Spinal cord (tissue), 9 donors: ENCODE measurements at regions not wholly inside any gene's neighbourhood (a gene's known extent, or its start where the extent isn't known, plus 50 kb on each side); places are given as distances from the start of the nearest gene placed in this dataset.
"Not testable (repeated sequence)": the region's sequence is repeated elsewhere in the genome, so short reads cannot be mapped to it uniquely, and the experiment has no call there.

ENCODE experiments used
- DNase-seq, 6 donors: peaks; one replicate each; pipeline versions ENCODE4 v3.0.0 to v3.0.0-alpha.2; 2013 to 2015; ENCODE audit warnings: low spot score in 6 of 6, low read depth in 4 of 6
- H3K27ac ChIP-seq: one replicate; pipeline ENCODE4 v1.5.1; 2013; ENCODE audit warnings: low read depth, low read length, control low read depth
- H3K27me3 ChIP-seq: one replicate; pipeline ENCODE4 v1.6.1; 2013; ENCODE audit warnings: low read length; ENCODE audit not compliant: control insufficient read depth, insufficient read depth
- H3K36me3 ChIP-seq: one replicate; pipeline ENCODE4 v1.6.1; 2013; ENCODE audit warnings: low read length; ENCODE audit not compliant: control insufficient read depth, insufficient read depth
- H3K4me1 ChIP-seq: one replicate; pipeline ENCODE4 v1.6.1; 2013; ENCODE audit warnings: low read length; ENCODE audit not compliant: control insufficient read depth, insufficient read depth
- H3K4me3 ChIP-seq: one replicate; pipeline ENCODE4 v1.5.1; 2013; ENCODE audit warnings: low read depth, low read length, control low read depth
- H3K9me3 ChIP-seq: one replicate; pipeline ENCODE4 v1.6.1; 2013; ENCODE audit warnings: low read length; ENCODE audit not compliant: control insufficient read depth, insufficient read depth
- WGBS: methylation state at CpG from one replicate; pipeline ENCODE4 v1.1.5; 2013; ENCODE audit warnings: missing lambda C conversion rate; ENCODE audit not compliant: insufficient coverage; 5-methylcytosine and 5-hydroxymethylcytosine counted together
- donor health status: healthy.

DNA sequence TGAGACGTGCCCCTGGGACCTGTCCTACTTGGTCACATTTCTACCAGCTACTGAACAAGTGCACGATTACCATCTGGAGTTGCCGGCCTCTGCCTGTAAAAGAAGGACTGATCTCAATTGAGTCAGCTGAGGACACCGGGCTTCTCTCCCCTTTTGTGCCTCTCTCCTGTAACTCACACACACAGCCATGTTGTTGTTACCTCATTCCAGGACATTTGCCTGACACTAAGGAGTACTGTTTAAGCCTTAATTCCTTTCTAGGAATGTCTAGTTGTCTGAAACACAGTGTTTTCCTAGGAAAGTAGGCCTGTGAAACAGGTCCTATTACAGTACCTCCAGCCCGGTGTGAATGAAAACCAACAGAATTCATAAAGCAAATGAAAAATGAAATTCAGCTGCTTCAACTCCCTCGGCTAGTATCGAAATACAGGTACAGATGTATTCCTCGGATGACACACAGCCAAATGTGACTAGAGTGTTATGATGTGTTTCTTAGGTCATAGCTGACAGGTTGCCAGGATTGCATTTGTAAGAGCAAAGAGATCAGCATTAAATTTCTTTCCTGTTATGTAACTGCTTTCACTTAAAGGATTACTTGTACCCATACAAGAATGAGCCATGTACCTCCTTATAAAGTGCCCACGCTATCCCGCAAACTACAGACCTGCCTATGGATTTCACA, 152.0 kb upstream of the IRS2 start:
- no peaks in the 10 kb centered on the region for H3K36me3 ChIP-seq
- no peaks in the 10 kb centered on the region for H3K27me3 ChIP-seq
- H3K27ac ChIP-seq = no peak overlapping the region
- no peaks in the 10 kb centered on the region for H3K9me3 ChIP-seq
- H3K4me1 ChIP-seq = no peaks in the 10 kb centered on the region
- 80% methylated on average over 4 of the region's 10 CpGs for WGBS
- H3K4me3 ChIP-seq = no peak overlapping the region
- peak in 1 of 6 donors; percentile 15 for DNase-seq

DNA sequence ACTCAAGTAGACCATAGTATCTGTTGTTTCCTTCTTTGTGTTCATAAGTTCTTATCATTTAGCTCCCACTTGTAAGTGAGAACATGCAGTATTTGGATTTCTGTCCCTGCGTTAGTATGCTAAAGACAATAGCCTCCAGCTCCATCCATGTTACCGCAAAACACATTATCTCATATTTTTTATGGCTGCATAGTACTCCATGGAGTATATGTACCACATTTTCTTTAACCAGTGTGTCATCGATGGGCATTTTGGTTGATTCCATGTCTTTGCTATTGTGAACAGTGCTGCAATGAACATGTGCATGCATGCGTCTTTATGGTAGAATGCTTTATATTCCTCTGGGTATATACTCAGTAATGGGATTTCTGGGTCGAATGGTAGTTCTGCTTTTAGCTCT, 148.1 kb upstream of the IRS2 start:
- not testable (repeated sequence) for H3K4me3 ChIP-seq, H3K27me3 ChIP-seq, DNase-seq, H3K27ac ChIP-seq, H3K9me3 ChIP-seq, H3K4me1 ChIP-seq, H3K36me3 ChIP-seq
- WGBS = no CpG with 5 or more reads among the region's 5 CpGs

DNA sequence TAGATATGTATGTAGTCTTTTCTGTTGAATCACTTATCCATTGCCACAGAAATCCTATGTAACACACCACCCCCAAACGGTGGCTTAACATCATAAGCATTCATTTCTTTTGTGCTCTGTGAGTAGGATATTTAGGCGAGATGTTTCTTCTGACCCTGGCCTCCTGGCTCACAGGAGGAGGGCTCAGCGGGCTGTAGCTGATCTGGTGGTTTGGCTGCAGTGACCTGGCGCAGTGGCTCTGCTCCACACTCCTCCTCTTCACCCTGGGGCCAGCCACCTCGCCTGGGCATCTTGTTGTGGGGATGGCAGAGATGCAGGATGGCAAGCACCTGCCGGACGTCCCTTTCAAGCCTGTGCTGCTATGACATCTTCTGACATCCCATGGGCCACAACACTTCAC, 147.1 kb upstream of the IRS2 start:
- DNase-seq = peak in 2 of 6 donors; percentile 6 to 16
- H3K36me3 ChIP-seq = no peaks in the 10 kb centered on the region
- no peaks in the 10 kb centered on the region for H3K4me1 ChIP-seq
- no peak overlapping the region for H3K27ac ChIP-seq
- H3K9me3 ChIP-seq = no peaks in the 10 kb centered on the region
- no peak overlapping the region for H3K4me3 ChIP-seq
- 89% methylated on average over 3 of the region's 7 CpGs for WGBS
- no peaks in the 10 kb centered on the region for H3K27me3 ChIP-seq

DNA sequence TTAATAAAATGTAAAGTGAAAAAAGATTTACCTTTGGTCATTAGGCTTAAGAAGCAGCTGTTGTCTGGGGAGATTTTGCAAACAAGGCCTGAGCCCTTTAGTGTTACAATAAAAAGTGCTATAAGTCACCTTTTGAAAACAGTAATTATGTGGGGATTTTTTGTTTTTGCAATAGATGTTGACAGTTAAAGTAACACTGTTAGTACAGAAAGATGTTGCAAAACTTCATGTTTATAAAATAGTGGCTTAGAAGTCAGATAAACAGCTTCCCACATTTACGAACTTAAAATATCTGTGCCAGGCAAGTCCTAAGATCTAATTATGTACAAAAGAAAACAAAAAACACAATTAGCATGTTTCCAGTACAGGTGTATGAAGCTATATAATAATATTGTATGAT, 138.0 kb upstream of the IRS2 start:
- H3K27me3 ChIP-seq = no peaks in the 10 kb centered on the region
- H3K36me3 ChIP-seq = no peaks in the 10 kb centered on the region
- WGBS = no CpG with 5 or more reads among the region's 1 CpG
- no peaks in the 10 kb centered on the region for H3K9me3 ChIP-seq
- no peak overlapping the region for H3K4me3 ChIP-seq
- DNase-seq = no peak
- no peaks in the 10 kb centered on the region for H3K4me1 ChIP-seq
- no peak overlapping the region for H3K27ac ChIP-seq

- Histone ChIP-seq H3K27ac (no peak overlapping the region), H3K36me3 (no peaks in the 10 kb centered on the region), H3K4me3 (no peak overlapping the region), H3K4me1 (peaks cover 5% of the 10 kb centered on the region), H3K27me3 (no peaks in the 10 kb centered on the region), H3K9me3 (no peaks in the 10 kb centered on the region)
- no CpG with 5 or more reads among the region's 2 CpGs for WGBS
- no peak for DNase-seq
Observed at GRCh38 chr13:109922518-109922917, 136.1 kb upstream of the IRS2 start.

DNA sequence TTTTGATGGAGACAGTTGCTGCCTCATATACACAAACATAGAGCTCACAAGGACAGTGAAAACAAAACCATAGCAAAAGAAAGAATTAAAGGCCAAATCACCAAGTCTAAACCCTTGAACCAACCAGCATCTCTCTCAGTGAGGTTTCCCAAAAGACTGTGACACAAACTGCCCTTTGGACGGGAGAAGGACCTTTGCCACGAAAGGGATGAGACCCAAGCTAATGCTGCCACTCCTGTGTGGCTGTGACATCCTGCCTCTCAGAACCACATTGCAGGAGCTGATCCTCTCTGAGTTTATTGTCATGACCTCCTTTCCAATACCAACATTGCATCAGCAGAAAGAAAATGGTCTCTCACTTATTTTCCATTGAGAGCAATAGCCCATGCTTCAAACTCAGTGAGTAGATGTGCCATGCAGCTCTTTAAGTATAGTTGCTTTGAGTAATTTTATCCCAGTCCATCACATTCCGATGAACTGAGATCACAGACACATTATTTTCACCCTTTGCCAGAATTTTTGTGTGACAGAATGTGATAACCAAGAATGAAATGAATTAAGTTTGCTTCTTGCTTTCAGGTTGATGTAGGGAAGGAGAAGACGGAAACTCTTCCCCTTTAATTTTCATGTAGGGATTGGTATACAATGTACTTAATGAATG, 133.5 kb upstream of the IRS2 start:
- Histone ChIP-seq H3K27ac (no peak overlapping the region), H3K9me3 (no peaks in the 10 kb centered on the region), H3K27me3 (no peaks in the 10 kb centered on the region), H3K36me3 (no peaks in the 10 kb centered on the region), H3K4me3 (no peak overlapping the region), H3K4me1 (peaks cover 5% of the 10 kb centered on the region)
- 100% methylated on average over 2 of the region's 4 CpGs for WGBS
- DNase-seq = no peak

DNA sequence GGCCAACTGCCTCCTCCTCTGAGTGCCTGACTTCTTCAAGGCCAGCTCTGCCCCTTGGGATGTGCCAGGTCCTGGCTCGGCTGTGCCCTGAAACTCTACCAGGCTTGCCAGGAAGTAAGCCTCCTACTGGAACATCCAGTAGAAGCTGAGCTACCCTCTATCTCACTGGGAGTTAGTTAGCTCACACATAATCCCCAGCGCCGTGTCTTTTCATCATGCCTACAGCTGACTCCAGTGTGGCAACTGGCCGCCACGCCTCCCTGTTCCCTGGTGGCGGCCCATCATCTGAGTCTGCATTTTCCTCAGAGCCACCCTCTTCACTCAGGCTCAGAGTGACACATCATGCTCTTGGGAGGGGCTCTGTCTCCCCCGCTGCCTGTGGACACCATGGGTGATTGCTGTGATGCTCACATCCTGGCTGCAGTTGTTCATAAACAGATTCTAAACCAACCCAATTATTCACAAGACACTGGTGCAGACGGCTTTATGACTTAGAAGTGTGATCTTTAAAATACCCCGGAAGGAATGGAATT, 131.9 kb upstream of the IRS2 start:
- Histone ChIP-seq H3K4me3 (no peak overlapping the region), H3K9me3 (no peaks in the 10 kb centered on the region), H3K36me3 (no peaks in the 10 kb centered on the region), H3K4me1 (peaks cover 5% of the 10 kb centered on the region), H3K27me3 (no peaks in the 10 kb centered on the region), H3K27ac (no peak overlapping the region)
- 83% methylated on average over 7 of the region's 9 CpGs for WGBS
- peak in 1 of 6 donors; percentile 15 for DNase-seq

DNA sequence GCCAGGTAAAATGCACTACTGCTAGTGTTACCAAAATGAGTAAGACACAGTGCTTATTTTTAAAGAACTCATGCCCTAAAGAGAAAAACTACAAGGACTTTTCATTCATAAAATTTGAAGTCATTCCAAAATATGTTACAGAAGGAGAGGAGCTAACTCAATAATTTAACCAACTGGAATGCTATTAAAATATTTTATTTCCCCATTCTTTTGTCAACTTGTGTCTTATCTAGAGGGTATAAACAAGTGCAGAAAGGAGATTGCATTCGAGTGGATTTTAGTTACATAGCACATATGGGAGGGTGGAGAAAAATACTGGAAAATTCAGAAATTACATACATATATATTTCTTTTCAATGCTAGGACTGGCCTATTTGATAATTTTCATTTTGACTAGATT, 131.0 kb upstream of the IRS2 start:
- no peaks in the 10 kb centered on the region for H3K27me3 ChIP-seq
- no peak for DNase-seq

DNA sequence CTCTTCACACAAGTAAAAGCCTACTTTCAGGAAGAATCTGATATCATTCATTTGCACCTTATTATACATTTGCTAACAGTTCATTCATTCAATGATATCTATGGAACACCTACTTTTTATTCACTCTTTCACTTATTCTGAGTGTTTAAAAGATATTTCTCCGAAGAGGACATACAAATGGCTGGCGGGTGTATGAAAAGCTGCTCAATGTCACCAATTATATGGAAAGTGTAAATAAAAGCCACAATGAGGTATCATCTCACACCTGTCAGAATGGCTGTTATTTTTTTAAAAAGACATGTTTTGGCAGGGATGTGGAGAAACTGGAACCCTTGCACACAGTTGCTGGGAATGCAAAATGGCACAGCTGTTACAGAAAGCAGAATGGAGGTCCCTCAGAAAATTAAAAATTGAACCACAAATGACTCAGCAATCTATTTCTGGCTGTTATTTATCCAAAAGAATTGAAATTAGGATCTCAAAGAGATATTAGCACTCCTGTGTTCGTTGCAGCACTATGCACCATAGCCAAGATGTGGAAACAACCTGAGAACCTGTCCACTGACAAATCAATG, 127.6 kb upstream of the IRS2 start:
- Histone ChIP-seq H3K36me3 (no peaks in the 10 kb centered on the region), H3K9me3 (no peaks in the 10 kb centered on the region), H3K27me3 (no peaks in the 10 kb centered on the region), H3K27ac (no peak overlapping the region), H3K4me3 (no peak overlapping the region), H3K4me1 (peaks cover 5% of the 10 kb centered on the region)
- 100% methylated on average over 1 of the region's 3 CpGs for WGBS
- DNase-seq = no peak

More for the DNA sequence above, 131.0 kb upstream of the IRS2 start:
- Histone ChIP-seq H3K9me3 (no peaks in the 10 kb centered on the region), H3K4me1 (peaks cover 5% of the 10 kb centered on the region), H3K36me3 (no peaks in the 10 kb centered on the region), H3K27ac (no peak overlapping the region), H3K4me3 (no peak overlapping the region)
- WGBS = no CpG with 5 or more reads among the region's 1 CpG
